HG03439 (cell line): ENCODE measurements at regions not wholly inside any gene's neighbourhood (a gene's known extent, or its start where the extent isn't known, plus 50 kb on each side); places are given as distances from the start of the nearest gene placed in this dataset.

Source experiments
- ATAC-seq: cut with Tn5 transposase; IDR thresholded peaks from one replicate; pipeline ENCODE4 v1.9.1; 2021; ENCODE audit warnings: mild to moderate bottlenecking, moderate library complexity; ENCODE audit not compliant: unreplicated experiment

DNA sequence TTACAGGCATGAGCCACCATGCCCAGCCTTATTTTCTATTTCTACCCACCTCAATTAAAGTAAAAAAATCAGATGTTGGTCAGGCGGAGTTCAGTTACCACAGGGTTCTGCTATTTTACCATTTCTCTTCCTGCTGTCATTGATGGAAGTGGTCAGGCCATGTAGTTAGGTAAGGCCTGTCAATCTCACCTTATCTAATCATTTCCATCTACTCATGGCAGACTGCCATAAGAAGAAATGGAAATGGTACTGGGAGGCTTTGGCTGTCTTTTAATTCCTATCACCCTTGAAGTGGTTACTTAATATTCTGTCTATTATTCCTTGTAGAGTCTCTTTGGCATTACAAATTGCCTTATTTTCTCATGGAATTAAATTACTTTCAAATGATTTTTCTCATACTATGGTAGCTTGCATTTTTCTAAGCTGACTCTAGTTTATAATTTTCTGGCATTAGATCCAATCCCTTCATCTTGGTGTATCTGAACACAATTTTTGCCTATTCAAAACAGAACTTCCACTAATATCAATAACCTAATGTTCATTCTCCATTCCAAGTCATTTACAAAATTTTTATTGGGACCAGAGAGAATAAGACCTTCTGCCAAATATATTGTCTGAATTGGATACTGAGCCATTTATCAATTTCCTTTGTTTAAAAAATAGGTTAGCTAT, 198.7 kb downstream of the DACT1 start:
- no peak for ATAC-seq

- no peak for ATAC-seq
Measured at GRCh38 chr14:58839233-58839632, 201.5 kb downstream of the DACT1 start.

DNA sequence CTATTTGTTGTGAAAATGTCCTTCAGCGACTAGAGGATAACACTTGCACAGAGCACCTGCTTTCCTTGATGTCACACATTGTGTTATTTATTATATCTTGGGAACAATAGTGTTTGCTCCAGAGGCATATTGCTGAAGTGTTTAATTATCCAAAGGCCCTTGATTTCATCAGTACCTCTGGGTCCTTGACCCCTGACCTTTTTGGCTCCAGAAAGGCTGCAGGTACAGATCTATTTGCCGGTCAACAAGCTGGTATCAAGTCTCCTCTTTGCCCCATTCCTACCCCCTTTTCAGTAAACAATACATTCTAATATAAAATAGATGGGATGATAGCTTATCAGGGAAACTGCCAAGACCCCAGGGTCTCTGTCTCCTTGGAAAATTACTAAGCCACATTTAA, 206.8 kb downstream of the DACT1 start:
- no peak for ATAC-seq

GRCh38 chr14:58846682-58847465, 209.1 kb downstream of the DACT1 start:
- ATAC-seq, result no peak

- no peak for ATAC-seq
Measured at GRCh38 chr14:58848365-58848764, 210.6 kb downstream of the DACT1 start.

DNA sequence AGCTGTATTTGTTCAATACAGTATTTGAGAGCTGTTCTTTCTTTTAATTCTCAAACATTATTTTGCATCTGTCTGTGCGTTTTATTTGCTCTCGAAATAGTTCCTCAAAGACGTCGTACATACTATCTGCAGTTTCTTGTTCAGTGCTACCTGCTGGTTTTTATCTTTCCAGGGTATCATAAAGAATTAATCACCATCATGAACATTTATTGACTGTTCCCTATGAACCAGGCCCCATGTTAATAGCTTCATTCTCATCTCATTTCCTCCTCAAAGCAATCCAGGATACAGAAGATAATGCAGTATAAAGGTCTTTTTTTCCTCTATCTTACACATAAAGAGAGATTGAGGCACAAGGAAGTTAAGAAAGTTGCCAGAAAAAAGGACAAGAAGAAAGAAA, 211.8 kb downstream of the DACT1 start:
- ATAC-seq, result no peak

DNA sequence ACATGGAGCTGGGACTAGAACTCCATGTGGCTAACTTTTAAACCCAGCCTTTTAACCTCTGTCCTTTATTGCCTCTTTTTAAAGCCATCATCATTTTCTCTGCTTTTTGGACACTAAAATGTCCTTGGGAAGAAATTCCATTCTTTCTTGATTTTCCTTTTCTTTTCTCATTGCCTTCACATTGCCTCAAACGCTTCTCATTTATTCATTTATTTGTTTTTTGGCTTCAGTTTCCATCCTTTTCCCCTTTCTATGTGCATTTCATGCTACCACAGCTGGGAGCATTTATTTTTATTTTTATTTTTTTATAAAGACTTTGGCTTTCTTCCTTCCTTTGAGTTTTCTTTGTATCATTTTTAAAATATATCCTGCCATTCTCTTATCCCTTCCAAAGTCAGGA, 212.2 kb downstream of the DACT1 start:
- ATAC-seq, result no peak

GRCh38 chr14:58861586-58861985, 223.8 kb downstream of the DACT1 start:
- no peak for ATAC-seq

DNA sequence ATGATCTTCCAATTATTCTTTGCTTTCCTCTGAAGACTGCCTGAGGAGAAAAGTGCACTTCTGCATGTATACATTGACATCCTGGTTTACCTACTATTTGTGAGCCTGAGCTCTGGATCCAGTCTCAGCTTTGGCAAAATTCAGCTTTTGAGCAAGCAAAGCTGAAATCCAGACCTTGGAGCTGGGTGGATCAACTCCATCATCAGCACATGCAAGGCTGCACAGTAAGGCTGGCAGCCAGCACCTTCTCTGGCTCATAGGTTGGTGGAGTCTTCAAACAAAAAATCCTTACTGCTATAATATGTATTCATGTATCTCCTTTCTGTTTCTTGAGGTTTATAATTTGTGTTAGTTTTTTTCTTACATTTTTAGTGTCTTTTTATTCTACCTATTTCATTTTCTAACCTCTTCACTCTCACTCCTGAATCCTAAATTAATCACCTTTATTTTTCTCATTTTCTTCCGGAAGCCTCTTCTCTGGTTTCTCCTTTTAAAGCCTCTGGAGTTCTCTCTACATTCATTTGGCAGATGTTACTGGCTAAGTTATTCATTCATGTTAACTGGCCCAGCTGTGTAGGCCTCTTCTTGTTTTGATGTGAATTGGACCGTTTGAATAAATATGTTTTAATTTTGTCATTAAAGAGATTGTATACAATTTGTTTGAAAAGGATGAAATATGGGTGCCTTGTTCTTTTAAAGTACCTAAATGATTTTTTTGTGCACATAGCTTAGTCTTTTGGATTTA, 224.8 kb downstream of the DACT1 start:
- ATAC-seq, result no peak

DNA sequence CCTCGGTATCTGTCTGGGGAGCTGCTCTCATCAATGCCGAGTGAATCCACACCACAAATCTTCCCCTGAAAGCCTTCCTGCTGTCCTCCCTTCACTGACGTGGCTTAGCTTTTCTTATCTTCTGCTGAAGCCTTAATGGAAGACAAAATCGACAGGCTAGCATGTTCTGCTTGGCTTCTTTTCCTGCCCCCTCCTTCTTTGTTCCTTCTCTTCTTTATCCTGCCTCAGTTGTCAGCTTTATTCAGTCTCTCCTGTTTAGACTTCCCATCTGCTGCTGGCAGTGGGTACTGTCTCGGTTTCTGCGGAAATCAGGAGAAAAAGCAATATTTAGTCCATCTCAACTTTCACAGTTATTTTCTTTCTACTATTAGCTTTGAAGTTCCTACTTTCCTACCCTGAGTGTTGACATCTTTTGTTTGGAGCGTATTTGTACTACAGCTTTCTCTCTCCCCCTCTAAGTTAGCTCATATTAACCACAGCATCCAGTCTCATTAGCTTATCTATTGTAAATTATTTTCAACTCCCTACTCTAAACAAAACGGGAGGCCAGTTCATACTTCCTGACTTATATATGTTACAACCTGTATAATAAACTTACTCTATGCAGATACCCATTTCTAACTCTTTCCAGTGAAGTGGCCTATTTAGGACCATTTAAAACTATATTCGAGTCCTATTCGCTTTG, 226.0 kb downstream of the DACT1 start:
- no peak for ATAC-seq

DNA sequence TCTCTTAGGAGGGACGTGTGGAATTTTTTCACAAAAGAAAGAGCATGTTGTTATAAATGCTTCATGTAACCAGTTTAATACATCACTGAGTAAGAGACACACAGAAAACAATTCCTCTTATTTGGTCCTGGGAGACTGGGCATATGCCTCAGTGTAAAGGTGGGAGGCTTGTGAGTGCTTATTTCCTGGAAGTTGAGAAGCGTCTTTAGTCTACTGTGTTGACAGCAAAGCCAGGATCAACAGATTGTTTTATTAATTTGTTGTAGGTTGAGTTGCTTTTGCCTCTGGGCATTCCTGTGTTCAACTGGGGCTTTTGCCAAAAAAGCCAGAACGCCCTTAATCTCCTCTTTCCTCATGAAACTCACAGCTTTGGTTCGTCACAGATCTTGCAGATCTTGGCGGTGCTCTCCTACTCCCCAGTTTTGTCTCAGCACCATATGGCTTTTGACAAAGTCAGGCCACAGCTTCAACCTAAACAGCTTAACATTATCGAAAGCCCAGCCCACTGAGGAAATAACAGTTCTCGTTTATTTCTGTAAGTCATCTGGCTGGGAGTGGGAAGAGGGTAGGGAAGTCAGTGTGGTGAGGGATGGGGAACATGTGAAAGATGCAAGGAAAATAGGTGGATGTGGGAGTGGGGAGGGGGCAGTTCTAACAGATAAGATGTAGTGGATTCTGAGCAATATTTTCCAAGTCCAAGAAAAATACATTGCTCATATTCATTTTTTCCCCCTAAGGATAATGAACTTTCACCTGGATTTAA, 227.2 kb downstream of the DACT1 start:
- ATAC-seq, result no peak

DNA sequence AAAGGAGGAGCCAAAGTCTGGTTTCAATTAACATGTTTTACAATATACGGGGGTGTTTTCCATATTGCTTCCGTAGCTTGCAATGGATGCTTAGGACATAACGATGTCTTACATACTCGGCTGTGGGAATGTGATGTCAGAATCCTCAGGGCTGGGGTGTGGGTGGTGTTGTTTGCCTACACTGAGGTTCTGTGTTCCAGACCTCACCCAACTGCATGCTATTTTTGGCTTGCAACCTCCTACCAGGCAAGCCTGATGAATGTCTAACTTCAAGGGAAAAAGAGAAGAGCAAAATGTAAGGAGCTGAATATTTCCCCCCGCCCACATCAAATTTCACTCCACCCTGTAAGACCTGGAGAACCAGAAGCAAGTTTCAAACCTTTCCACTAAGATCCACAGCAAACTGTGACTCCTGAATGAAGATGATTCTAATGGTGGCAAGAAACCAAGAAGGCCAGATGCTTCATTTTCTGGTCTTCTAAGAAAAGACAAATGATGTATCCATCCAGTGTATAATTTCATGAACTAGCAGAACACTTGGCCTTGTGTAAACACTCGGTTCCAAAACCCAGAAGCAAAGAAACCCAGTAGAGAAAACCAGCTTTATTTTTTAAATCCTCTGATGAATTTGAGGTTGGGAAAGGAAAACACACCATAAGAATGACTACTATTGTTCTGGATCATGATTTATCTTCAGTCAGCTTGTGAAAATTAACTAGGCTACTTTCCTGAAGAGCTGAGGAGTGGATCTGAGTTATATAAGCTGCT, 227.9 kb downstream of the DACT1 start:
- ATAC-seq, result no peak

DNA sequence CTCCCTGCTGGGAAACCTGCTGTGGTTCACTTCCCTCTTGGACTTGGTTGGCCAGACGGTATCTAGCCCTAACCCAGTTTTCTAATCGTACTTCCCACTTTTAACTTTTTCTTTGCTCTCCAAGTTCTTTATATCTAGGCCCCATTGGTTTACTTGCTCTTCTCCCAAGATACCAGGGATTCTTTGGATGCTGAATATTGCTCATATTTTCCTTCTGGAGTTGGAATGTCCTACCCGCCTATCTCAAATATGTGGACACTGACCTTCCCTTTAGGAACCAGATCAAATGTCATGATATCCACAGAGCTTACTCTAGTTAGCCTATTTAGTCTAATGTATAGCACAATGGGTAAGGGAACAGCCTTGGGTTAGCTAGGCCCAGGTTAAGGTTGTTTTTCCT, 228.6 kb downstream of the DACT1 start:
- no peak for ATAC-seq

GRCh38 chr14:58870961-58871360, 233.2 kb downstream of the DACT1 start:
- no peak for ATAC-seq

DNA sequence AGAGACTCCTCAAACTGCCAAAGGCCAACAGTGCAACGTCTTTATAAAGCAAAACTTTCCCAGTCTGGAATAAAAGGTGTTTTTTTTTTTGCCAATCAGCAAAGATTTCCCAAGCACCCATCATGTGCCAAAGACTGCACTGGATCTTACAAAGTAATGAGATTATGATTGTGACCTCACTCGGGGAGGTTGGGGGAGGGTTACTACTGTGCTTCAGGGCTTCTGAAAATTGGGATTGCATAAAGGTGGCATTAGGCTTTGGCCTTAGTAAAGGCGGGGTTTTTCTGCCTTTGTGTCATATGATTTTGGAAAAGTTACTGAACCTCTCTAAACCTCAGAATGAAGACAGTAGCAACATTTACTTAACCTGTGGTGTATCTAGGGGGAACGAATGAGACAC, 233.8 kb downstream of the DACT1 start:
- ATAC-seq, result no peak

DNA sequence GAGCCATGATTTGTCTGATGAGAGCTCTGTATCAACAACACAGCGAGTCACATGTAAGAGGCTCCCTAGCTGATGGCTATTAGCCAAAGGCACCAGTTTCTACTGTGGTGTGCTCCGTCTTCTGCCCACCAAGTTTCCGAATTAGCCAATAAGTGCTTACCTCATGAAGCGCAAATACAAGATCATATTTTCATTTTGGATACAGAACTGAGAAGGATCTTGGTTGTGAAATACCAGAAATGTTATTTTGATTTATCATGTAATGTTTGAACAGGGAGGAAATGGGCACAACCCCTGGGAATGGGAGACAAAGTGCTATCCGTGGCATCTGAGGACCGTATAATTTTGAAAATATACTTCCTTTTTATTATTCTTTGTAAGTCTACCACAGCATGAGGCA, 234.3 kb downstream of the DACT1 start:
- no peak for ATAC-seq

DNA sequence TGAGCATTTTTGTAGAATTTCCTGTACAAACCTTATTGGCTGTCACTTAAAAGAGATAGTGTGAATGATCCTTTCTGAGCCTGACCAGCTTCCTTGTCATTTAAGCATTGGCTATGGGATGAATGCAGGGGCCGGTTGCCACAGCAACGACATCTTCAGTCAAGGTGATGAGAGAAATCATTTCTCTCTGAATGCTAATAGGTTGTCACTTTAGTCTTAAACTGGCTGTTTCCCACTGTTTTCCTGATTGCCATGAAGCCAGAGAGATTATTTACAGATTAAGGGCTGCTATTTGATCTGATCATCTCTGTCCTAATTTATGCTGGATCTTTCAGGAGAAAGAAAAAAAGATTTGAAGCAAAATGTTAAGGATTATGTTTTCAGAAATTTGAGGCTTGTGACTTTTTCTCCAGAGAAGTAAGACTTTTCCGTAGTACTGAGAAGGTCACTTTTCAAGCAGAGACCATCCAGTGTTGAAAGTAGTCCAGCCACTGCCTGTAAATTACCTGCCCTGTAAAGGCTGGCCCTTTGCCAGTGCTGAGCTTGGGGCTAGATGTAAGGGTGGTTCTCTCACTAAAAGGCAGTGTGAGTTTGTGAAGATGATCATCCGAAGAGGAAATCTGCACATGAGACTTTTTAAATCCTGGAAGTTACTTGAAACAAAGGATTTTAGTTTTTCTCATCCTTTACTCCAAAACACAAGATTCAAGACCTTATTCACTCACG, 235.6 kb downstream of the DACT1 start:
- no peak for ATAC-seq

DNA sequence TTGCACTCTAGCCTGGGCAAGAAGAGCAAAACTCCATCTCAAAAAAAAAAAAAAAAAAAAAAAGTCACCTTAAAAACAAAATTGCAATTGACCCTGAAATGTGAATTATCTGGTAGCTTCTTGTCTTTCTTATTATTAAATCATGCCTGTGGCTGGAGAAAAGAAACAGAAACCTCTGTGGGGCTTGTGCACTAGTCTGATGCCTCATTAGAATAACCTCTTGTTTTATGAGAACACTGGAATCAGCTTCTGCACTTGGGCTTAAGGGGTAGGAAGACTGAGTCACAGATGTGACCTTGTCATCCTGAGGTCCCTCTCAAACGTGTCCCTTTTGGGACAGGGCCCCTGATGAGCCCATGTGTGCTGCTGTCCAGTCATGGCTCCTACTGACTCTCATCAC, 237.9 kb downstream of the DACT1 start:
- ATAC-seq, result no peak

GRCh38 chr14:58876608-58877007, 238.8 kb downstream of the DACT1 start:
- ATAC-seq, result no peak
